IMR-90 (cell line): ENCODE measurements at regions not wholly inside any gene's neighbourhood (a gene's known extent, or its start where the extent isn't known, plus 50 kb on each side); places are given as distances from the start of the nearest gene placed in this dataset.
A peak's percentile ranks its signal among the peaks of the same experiment; 100 is the strongest.

Source experiments
- ATAC-seq: fragments of 200-7000 bp; cut with Tn5 transposase; 2 replicates; pipeline ENCODE4 v1.9.1; 2020; ENCODE audit warnings: low read depth, mild to moderate bottlenecking, moderate library complexity
- BruUV-seq: library from RNA; stranded (reverse); fragments of 400-500 nt; replicated peaks from 2 replicates; lab custom pipeline; 2021; lab: Mats Ljungman, UMichigan
- CTCF ChIA-PET: fragments of 300-600 bp; formaldehyde crosslinking; extraction: SDS; loops from one replicate; lab custom pipeline; 2021; ENCODE audit warnings: antibody characterized with exemption; lab: Yijun Ruan, JAX
- POLR2A ChIA-PET: fragments of 300-600 bp; sonication (Branson Sonifier 250); formaldehyde crosslinking; loops from one replicate; lab custom pipeline; 2022; ENCODE audit warnings: antibody characterized with exemption; ENCODE audit not compliant: unreplicated experiment; lab: Charles Lee
- DNase-seq: peaks from one replicate; pipeline ENCODE4 v3.0.0; 2013
- H2AFZ ChIP-seq: replicated peaks from 2 replicates; pipeline ENCODE3; 2013; ENCODE audit warnings: low read length, mild to moderate bottlenecking; ENCODE audit not compliant: poor library complexity
- H2AK5ac ChIP-seq: 2 replicates; pipeline ENCODE4 v1.6.1; 2013; ENCODE audit warnings: low read depth, low read length, inconsistent platforms
- H2AK9ac ChIP-seq: replicated peaks from 2 replicates; pipeline ENCODE3; 2013; ENCODE audit warnings: mild to moderate bottlenecking, low read depth, low read length, moderate library complexity; ENCODE audit not compliant: poor library complexity
- H2BK120ac ChIP-seq: 2 replicates; pipeline ENCODE4 v1.6.1; 2013; ENCODE audit warnings: low read depth, low read length, inconsistent platforms
- H2BK15ac ChIP-seq: 3 replicates; pipeline ENCODE4 v1.6.1; 2013; ENCODE audit warnings: low read depth, low read length, inconsistent platforms
- H2BK20ac ChIP-seq: 2 replicates; pipeline ENCODE4 v1.6.1; 2013; ENCODE audit warnings: low read depth, mild to moderate bottlenecking, inconsistent platforms, low read length, moderate library complexity
- H2BK5ac ChIP-seq: 2 replicates; pipeline ENCODE4 v1.6.1; 2013; ENCODE audit warnings: mild to moderate bottlenecking, low read depth, low read length, inconsistent platforms; ENCODE audit not compliant: poor library complexity, severe bottlenecking
- H3K14ac ChIP-seq: replicated peaks from 2 replicates; pipeline ENCODE4 v1.6.1; 2013; ENCODE audit warnings: low read depth, low read length, inconsistent platforms
- H3K18ac ChIP-seq: 2 replicates; pipeline ENCODE4 v1.6.1; 2013; ENCODE audit warnings: low read depth, low read length, control low read depth
- H3K23ac ChIP-seq: 2 replicates; pipeline ENCODE4 v1.6.1; 2013; ENCODE audit warnings: low read depth, low read length, inconsistent platforms
- H3K27ac ChIP-seq: 2 replicates; pipeline ENCODE4 v1.5.1; 2013; ENCODE audit warnings: mild to moderate bottlenecking, control low read depth, low read length; ENCODE audit not compliant: insufficient read depth
- H3K27me3 ChIP-seq: 2 replicates; pipeline ENCODE4 v1.6.1; 2013; ENCODE audit warnings: low read length; ENCODE audit not compliant: control insufficient read depth, insufficient read depth
- H3K36me3 ChIP-seq: 2 replicates; pipeline ENCODE4 v1.6.1; 2013; ENCODE audit warnings: low read length, mixed read lengths; ENCODE audit not compliant: control insufficient read depth, insufficient read depth
- H3K4ac ChIP-seq: 2 replicates; pipeline ENCODE4 v1.6.1; 2013; ENCODE audit warnings: low read depth, low read length, inconsistent platforms
- H3K4me1 ChIP-seq: 2 replicates; pipeline ENCODE4 v1.6.1; 2013; ENCODE audit warnings: low read length, mixed read lengths; ENCODE audit not compliant: control insufficient read depth, insufficient read depth
- H3K4me2 ChIP-seq: 2 replicates; pipeline ENCODE4 v1.6.1; 2013; ENCODE audit warnings: low read depth, mild to moderate bottlenecking, control low read depth, low read length, moderate library complexity
- H3K4me3 ChIP-seq: 2 replicates; pipeline ENCODE4 v1.5.1; 2013; ENCODE audit warnings: low read depth, mild to moderate bottlenecking, control low read depth, low read length, moderate library complexity; ENCODE audit not compliant: insufficient read depth
- H3K56ac ChIP-seq: 2 replicates; pipeline ENCODE4 v1.6.1; 2013; ENCODE audit warnings: low read length, inconsistent platforms; ENCODE audit not compliant: insufficient read depth; ENCODE audit errors: extremely low read depth
- H3K79me1 ChIP-seq, 2 experiments: 2 replicates each; pipeline ENCODE4 v1.6.1; 2013; ENCODE audit warnings: low read length in 2 of 2, inconsistent platforms in 1 of 2, low read depth in 1 of 2
- H3K9ac ChIP-seq: 2 replicates; pipeline ENCODE4 v1.6.1; 2013; ENCODE audit warnings: low read depth, low read length, control low read depth
- H3K9me1 ChIP-seq: 2 replicates; pipeline ENCODE4 v1.6.1; 2013; ENCODE audit warnings: low read length, inconsistent platforms; ENCODE audit not compliant: insufficient read depth
- H3K9me3 ChIP-seq: 2 replicates; pipeline ENCODE4 v1.6.1; 2013; ENCODE audit warnings: low read length; ENCODE audit not compliant: control insufficient read depth, insufficient read depth
- H4K20me1 ChIP-seq: 2 replicates; pipeline ENCODE4 v1.6.1; 2013; ENCODE audit warnings: low read length, inconsistent platforms; ENCODE audit not compliant: insufficient read depth
- H4K5ac ChIP-seq: 2 replicates; pipeline ENCODE4 v1.6.1; 2013; ENCODE audit warnings: mild to moderate bottlenecking, low read depth, low read length, control low read depth
- H4K8ac ChIP-seq, 2 experiments: 2 replicates each; pipeline ENCODE4 v1.6.1; 2013; ENCODE audit warnings: low read depth in 2 of 2, low read length in 2 of 2, control low read depth in 1 of 2, inconsistent platforms in 1 of 2
- H4K91ac ChIP-seq: 2 replicates; pipeline ENCODE4 v1.6.1; 2013; ENCODE audit warnings: low read depth, low read length, inconsistent platforms; ENCODE audit not compliant: insufficient read depth
- BHLHE40 ChIP-seq: fragments of 150-350 bp; IDR thresholded peaks from 2 replicates; pipeline ENCODE4 v1.6.1; 2016; ENCODE audit warnings: mild to moderate bottlenecking, low read depth, low read length
- CEBPB ChIP-seq: IDR thresholded peaks from 2 replicates; pipeline ENCODE4 v1.6.1; 2012; ENCODE audit warnings: low read depth, low read length, improper control_type of control experiment
- MAZ ChIP-seq: IDR thresholded peaks from 2 replicates; pipeline ENCODE4 v1.6.1; 2012; ENCODE audit warnings: low read depth, mild to moderate bottlenecking, low read length, improper control_type of control experiment, moderate library complexity, borderline replicate concordance
- SMC3 ChIP-seq: fragments of 150-350 bp; IDR thresholded peaks from 2 replicates; pipeline ENCODE4 v1.6.1; 2016; ENCODE audit warnings: low read depth, mild to moderate bottlenecking, antibody characterized with exemption, low read length, moderate library complexity
- WGBS, 2 experiments: methylation state at CpG; one replicate each; pipeline versions ENCODE4 v1.1.5 to v1.1.7; 2013; ENCODE audit warnings: missing lambda C conversion rate in 2 of 2; ENCODE audit not compliant: insufficient read length in 1 of 2; ENCODE audit errors: extremely low coverage in 2 of 2; 5-methylcytosine and 5-hydroxymethylcytosine counted together
- dilution Hi-C: fragments of 300-500 bp; cut with HindIII; formaldehyde crosslinking; loops from one replicate; pipeline ENCODE4 v1.14.3; 2018; ENCODE audit warnings: low sequenced_read_pairs; ENCODE audit not compliant: unreplicated experiment
- in situ Hi-C: fragments of 300-500 bp; cut with MboI; formaldehyde crosslinking; loops from 3 replicates; pipeline ENCODE4 v1.14.3; 2019; ENCODE audit warnings: low sequenced_read_pairs, inconsistent platforms, mixed read lengths
- intact Hi-C: fragments of 100-400 bp; cut with micrococcal nuclease; formaldehyde crosslinking; loops from 2 replicates; pipeline ENCODE4 v1.10.0; 2022

DNA sequence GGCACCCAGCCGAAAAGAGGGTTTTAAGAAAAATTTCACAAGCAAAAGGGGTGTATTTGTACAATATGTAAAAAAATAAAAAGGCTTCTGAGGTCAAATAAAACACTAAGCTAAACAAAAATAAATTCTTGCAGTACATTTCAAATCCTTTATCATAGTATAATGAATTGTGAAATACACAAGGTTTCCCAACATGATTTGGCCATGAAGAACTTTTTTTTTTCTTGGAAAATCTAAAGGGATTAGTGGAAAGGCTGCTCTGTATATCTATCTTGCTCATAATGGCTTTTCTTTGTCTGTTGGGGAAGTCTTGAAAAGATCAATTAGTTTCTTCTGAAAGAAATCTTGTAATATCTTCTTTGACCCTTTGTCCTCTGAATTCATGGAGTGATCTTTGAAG lies 593.4 kb downstream of the PLPP3 start:
- Histone ChIP-seq H3K9ac (no peak overlapping the region), H3K27ac (no peak overlapping the region), H4K20me1 (no peaks in the 10 kb centered on the region), H3K27me3 (no peaks in the 10 kb centered on the region; the same call in 1 of the 2 replicates), H3K9me3 (no peaks in the 10 kb centered on the region; the same call in 1 of the 2 replicates), H2AK5ac (no peak overlapping the region), H3K79me1 (no peaks in the 10 kb centered on the region), H3K23ac (no peak overlapping the region), H2BK5ac (no peak overlapping the region), H2BK15ac (no peak overlapping the region), H2BK20ac (no peak overlapping the region), H3K56ac (no peak overlapping the region), H3K18ac (no peak overlapping the region), H3K4ac (no peak overlapping the region), H2AFZ (no peak overlapping the region), H4K8ac (no peak overlapping the region), H3K4me1 (peaks cover 2% of the 10 kb centered on the region; the same call in 1 of the 2 replicates), H3K4me3 (no peak overlapping the region), H3K36me3 (no peaks in the 10 kb centered on the region), H4K91ac (no peak overlapping the region), H4K5ac (no peak overlapping the region), H3K4me2 (no peak overlapping the region), H2BK120ac (no peak overlapping the region), H3K14ac (no peak overlapping the region), H2AK9ac (no peak overlapping the region), H3K9me1 (no peaks in the 10 kb centered on the region)
- TF ChIP-seq MAZ (no peak), BHLHE40 (no peak), CEBPB (0 out of 2 replicates have a peak, but pooled peaks have one; percentile 31), SMC3 (no peak)
- no peak for ATAC-seq
- BruUV-seq: no TSS peak
- in situ Hi-C loops (no loop called here), dilution Hi-C loops (no loop called here), intact Hi-C loops (no loop called here)
- no peak for DNase-seq
- WGBS, 2 experiments: no CpG with 5 or more reads among the region's 1 CpG
- ChIA-PET CTCF (interaction anchor here (0.7 kb wide), 1 partner anchor 9 kb away, joined by 4 read pairs; no protein-coding TSS in a partner anchor), POLR2A (no interaction called here)
